CD4-positive, alpha-beta memory T cell (primary cell): ENCODE measurements at regions not wholly inside any gene's neighbourhood (a gene's known extent, or its start where the extent isn't known, plus 50 kb on each side); places are given as distances from the start of the nearest gene placed in this dataset.

Source experiments
- CTCF ChIA-PET: fragments of 350-600 bp; sonication (Branson Sonifier 250); formaldehyde crosslinking; loops from one replicate; lab custom pipeline; 2021; ENCODE audit warnings: inconsistent platforms; ENCODE audit not compliant: partially characterized antibody; lab: Charles Lee
- POLR2A ChIA-PET: fragments of 350-600 bp; sonication (Branson Sonifier 250); formaldehyde crosslinking; loops from one replicate; lab custom pipeline; 2021; ENCODE audit not compliant: partially characterized antibody; lab: Charles Lee
- DNase-seq, 5 donors: peaks; one replicate each; pipeline versions ENCODE4 v3.0.0 to v3.0.0-alpha.2; 2020 to 2022; ENCODE audit warnings: mixed read lengths in 1 of 5
- H3K27ac ChIP-seq: one replicate; pipeline ENCODE4 v1.7.0; 2013; ENCODE audit warnings: low read depth, low read length
- H3K27me3 ChIP-seq: 2 replicates; pipeline ENCODE4 v1.7.0; 2013; ENCODE audit warnings: mild to moderate bottlenecking, low read length, moderate library complexity; ENCODE audit not compliant: insufficient read depth
- H3K36me3 ChIP-seq: 2 replicates; pipeline ENCODE4 v1.7.0; 2013; ENCODE audit warnings: mild to moderate bottlenecking, low read length, moderate library complexity; ENCODE audit not compliant: insufficient read depth
- H3K4me1 ChIP-seq: 2 replicates; pipeline ENCODE4 v1.7.0; 2013; ENCODE audit warnings: mild to moderate bottlenecking, low read length, moderate library complexity; ENCODE audit not compliant: insufficient read depth
- H3K4me3 ChIP-seq, 2 donors: one replicate each; pipeline ENCODE4 v1.7.0; 2013; ENCODE audit warnings: low read length in 2 of 2, mild to moderate bottlenecking in 1 of 2
- H3K9me3 ChIP-seq, 2 donors: one replicate each; pipeline ENCODE4 v1.7.0; 2013; ENCODE audit warnings: low read length in 2 of 2, control low read depth in 1 of 2; ENCODE audit not compliant: control insufficient read depth in 1 of 2
- H3K27ac Mint-ChIP-seq, 7 donors: one replicate each; pipeline ENCODE4 v1.8.0; 2020 to 2021; ENCODE audit warnings: mixed read lengths in 7 of 7, mild to moderate bottlenecking in 6 of 7, inconsistent platforms in 3 of 7, moderate library complexity in 3 of 7
- H3K27me3 Mint-ChIP-seq, 2 donors: one replicate each; pipeline ENCODE4 v1.8.0; 2020 to 2021; ENCODE audit warnings: mixed read lengths in 2 of 2
- H3K36me3 Mint-ChIP-seq, 2 donors: one replicate each; pipeline ENCODE4 v1.8.0; 2020 to 2021; ENCODE audit warnings: mixed read lengths in 2 of 2, inconsistent platforms in 1 of 2, mild to moderate bottlenecking in 1 of 2
- H3K4me1 Mint-ChIP-seq, 4 donors: one replicate each; pipeline ENCODE4 v1.8.0; 2020 to 2021; ENCODE audit warnings: mixed read lengths in 4 of 4, mild to moderate bottlenecking in 1 of 4
- H3K4me3 Mint-ChIP-seq, 8 donors: one replicate each; pipeline ENCODE4 v1.8.0; 2020 to 2021; ENCODE audit warnings: mixed read lengths in 8 of 8, mild to moderate bottlenecking in 7 of 8, moderate library complexity in 6 of 8, inconsistent platforms in 3 of 8
- H3K9me3 Mint-ChIP-seq, 8 donors: one replicate each; pipeline ENCODE4 v1.8.0; 2020 to 2021; ENCODE audit warnings: mixed read lengths in 8 of 8, mild to moderate bottlenecking in 5 of 8, inconsistent platforms in 3 of 8, moderate library complexity in 1 of 8
- intact Hi-C: fragments of 100-400 bp; cut with micrococcal nuclease; formaldehyde crosslinking; loops from one replicate; pipeline ENCODE4 v1.15.1; 2023

- Histone ChIP-seq H3K36me3 (no peaks in the 10 kb centered on the region), H3K4me1 (peaks cover 2% of the 10 kb centered on the region), H3K27ac (no peak overlapping the region), H3K4me3 (no peak overlapping the region), H3K27me3 (no peaks in the 10 kb centered on the region), H3K9me3 (no peaks in the 10 kb centered on the region)
- Mint-ChIP-seq H3K4me1 (peaks cover 0 to 8% (median 5%) of the 10 kb centered on the region in 4 donors), H3K9me3 (peaks cover 0 to 4% (median 0%) of the 10 kb centered on the region in 8 donors), H3K27me3 (peaks cover 0 to 3% of the 10 kb centered on the region in 2 donors), H3K36me3 (no peaks in the 10 kb centered on the region), H3K4me3 (no peak overlapping the region), H3K27ac (no peak overlapping the region)
- intact Hi-C loops = no loop called here
- no peak for DNase-seq
- ChIA-PET CTCF (no interaction called here), POLR2A (no interaction called here)
These were observed 300.7 kb downstream of the SIPA1L2 start for GRCh38 chr1:232329103-232329813.

DNA sequence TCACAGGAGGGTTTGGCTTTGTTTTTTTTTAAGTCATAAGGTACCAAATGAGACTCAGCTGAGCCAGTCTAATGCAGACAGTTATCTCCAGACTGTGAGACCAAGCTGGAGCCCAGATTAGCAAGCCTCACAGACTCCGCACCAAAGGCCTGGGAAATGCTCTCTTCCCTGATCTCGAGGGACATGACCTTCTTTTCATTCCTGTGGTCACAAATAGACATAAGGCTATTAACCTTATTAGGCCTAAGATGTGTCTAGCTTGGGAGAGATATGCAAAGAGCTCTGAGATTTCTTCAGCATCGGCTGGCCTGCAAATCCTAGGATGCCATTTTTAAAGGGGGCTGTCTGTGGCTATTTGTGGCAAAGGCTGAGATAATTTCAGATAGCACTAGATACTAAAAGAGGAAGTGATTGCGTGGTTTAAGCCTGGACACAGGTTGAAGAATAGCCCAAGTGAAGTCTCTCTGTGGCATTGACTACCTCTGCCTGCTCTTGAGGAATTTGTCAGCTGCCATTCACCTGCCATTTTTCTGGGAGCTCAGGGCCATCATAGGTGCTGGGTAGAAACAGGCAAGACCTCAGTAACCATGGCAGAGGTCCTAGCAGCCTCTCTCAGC lies 301.3 kb downstream of the SIPA1L2 start:
- ChIA-PET POLR2A (no interaction called here), CTCF (interaction anchor here (0.9 kb wide), 1 partner anchor 299 kb away, joined by 3 read pairs; no protein-coding TSS in a partner anchor)
- Histone ChIP-seq H3K36me3 (no peaks in the 10 kb centered on the region), H3K4me1 (no peaks in the 10 kb centered on the region), H3K27ac (no peak overlapping the region), H3K27me3 (no peaks in the 10 kb centered on the region), H3K4me3 (no peak overlapping the region), H3K9me3 (no peaks in the 10 kb centered on the region)
- intact Hi-C loops = no loop called here
- Mint-ChIP-seq H3K9me3 (peaks cover 0 to 4% (median 0%) of the 10 kb centered on the region in 8 donors), H3K4me3 (no peak overlapping the region), H3K36me3 (no peaks in the 10 kb centered on the region), H3K27me3 (peaks cover 0 to 4% of the 10 kb centered on the region in 2 donors), H3K4me1 (peaks cover 0 to 1% (median 0%) of the 10 kb centered on the region in 4 donors), H3K27ac (no peak overlapping the region)
- DNase-seq = no peak

GRCh38 chr1:232327899-232328298 lies 302.0 kb downstream of the SIPA1L2 start:
- DNase-seq = no peak
- Histone ChIP-seq H3K4me1 (no peaks in the 10 kb centered on the region), H3K9me3 (no peaks in the 10 kb centered on the region), H3K36me3 (no peaks in the 10 kb centered on the region), H3K27me3 (no peaks in the 10 kb centered on the region), H3K4me3 (no peak overlapping the region), H3K27ac (no peak overlapping the region)
- Mint-ChIP-seq H3K9me3 (peaks cover 0 to 4% (median 0%) of the 10 kb centered on the region in 8 donors), H3K27ac (no peak overlapping the region), H3K36me3 (no peaks in the 10 kb centered on the region), H3K4me1 (no peaks in the 10 kb centered on the region), H3K27me3 (peaks cover 0 to 4% of the 10 kb centered on the region in 2 donors), H3K4me3 (no peak overlapping the region)
- POLR2A ChIA-PET = no interaction called here
- intact Hi-C loops = no loop called here
- CTCF ChIA-PET = interaction anchor here (0.9 kb wide), 1 partner anchor 300 kb away, joined by 3 read pairs; no protein-coding TSS in a partner anchor

DNA sequence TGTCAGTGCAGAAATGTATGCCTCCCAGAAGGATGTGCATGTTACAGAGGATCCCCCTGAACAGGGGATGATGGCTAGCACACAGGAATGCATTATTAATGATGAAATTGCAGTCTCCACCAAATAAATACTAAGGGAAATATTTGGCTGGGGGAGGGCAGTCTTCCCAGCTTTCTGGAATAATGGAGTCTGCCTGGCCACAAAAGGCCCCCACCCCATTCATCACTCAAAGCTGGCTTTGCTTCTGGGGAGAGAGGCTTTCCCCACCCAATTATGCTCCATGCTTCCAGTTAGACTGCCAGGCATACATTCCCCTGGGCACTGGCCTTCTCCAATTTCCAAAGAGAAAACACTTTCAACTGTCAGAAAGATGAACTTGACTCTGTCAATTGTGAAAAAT lies 302.7 kb downstream of the SIPA1L2 start:
- Histone ChIP-seq H3K36me3 (no peaks in the 10 kb centered on the region), H3K4me1 (no peaks in the 10 kb centered on the region), H3K9me3 (no peaks in the 10 kb centered on the region), H3K27ac (no peak overlapping the region), H3K4me3 (no peak overlapping the region), H3K27me3 (no peaks in the 10 kb centered on the region)
- H3K9me3 Mint-ChIP-seq = peaks cover 0 to 4% (median 0%) of the 10 kb centered on the region in 8 donors
- peaks cover 0 to 4% of the 10 kb centered on the region in 2 donors for H3K27me3 Mint-ChIP-seq
- no peak overlapping the region for H3K4me3 Mint-ChIP-seq
- ChIA-PET POLR2A (no interaction called here), CTCF (interaction anchor here (0.7 kb wide), 1 partner anchor 43 kb away, joined by 3 read pairs; no protein-coding TSS in a partner anchor)
- no peaks in the 10 kb centered on the region for H3K36me3 Mint-ChIP-seq
- no peak overlapping the region for H3K27ac Mint-ChIP-seq
- DNase-seq = no peak
- no peaks in the 10 kb centered on the region for H3K4me1 Mint-ChIP-seq
- intact Hi-C loops = no loop called here

GRCh38 chr1:232322162-232322734 lies 307.7 kb downstream of the SIPA1L2 start:
- H3K27ac ChIP-seq = no peak overlapping the region
- Mint-ChIP-seq H3K4me1 (peaks cover 0 to 3% (median 0%) of the 10 kb centered on the region in 4 donors), H3K36me3 (no peaks in the 10 kb centered on the region), H3K9me3 (peaks cover 0 to 6% (median 0%) of the 10 kb centered on the region in 8 donors), H3K4me3 (no peak overlapping the region), H3K27ac (no peak overlapping the region), H3K27me3 (peaks cover 0 to 4% of the 10 kb centered on the region in 2 donors)
- no peak overlapping the region for H3K4me3 ChIP-seq
- no peaks in the 10 kb centered on the region for H3K36me3 ChIP-seq
- intact Hi-C loops = no loop called here
- no peaks in the 10 kb centered on the region for H3K27me3 ChIP-seq
- ChIA-PET POLR2A (no interaction called here), CTCF (no interaction called here)
- H3K9me3 ChIP-seq = no peaks in the 10 kb centered on the region
- no peak for DNase-seq
- no peaks in the 10 kb centered on the region for H3K4me1 ChIP-seq

DNA sequence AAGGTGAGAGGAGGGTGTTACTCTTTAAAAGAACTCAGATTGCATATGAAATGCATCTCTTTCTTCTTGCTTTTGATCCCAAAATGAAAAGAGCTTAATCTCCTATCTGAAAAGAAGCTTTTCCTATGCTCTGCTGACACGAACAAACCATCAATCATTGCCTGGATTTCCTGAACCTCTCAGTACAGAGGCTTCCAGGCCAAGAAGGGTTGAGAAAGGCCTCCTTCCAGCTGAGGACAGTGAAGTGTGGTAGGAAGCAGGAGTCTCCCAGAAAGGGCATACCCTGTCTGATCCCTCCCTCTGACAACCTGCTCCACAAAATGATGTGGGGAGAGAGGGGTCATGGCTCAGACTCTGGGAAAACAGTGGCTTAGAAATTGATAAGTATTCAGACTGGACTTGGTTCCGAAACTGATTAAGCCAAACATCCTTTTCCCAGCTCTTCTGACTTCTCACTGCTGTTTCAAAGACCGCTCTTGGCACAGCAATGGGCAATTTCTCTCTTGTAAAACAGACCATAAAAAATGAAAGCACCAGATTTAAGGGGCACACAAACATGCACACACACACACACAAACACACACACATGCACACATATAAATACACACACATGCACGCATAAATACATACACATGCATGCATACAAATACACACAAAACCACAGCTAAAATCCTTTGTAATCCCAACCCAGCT lies 310.3 kb downstream of the SIPA1L2 start:
- no peak overlapping the region for H3K27ac ChIP-seq
- CTCF ChIA-PET = interaction anchor here (0.7 to 1.6 kb wide), 3 partner anchors 11 to 16 kb away, joined by 3 to 5 read pairs (median 3); no protein-coding TSS in a partner anchor
- H3K4me1 ChIP-seq = no peaks in the 10 kb centered on the region
- intact Hi-C loops = no loop called here
- Mint-ChIP-seq H3K36me3 (no peaks in the 10 kb centered on the region), H3K27me3 (peaks cover 0 to 4% of the 10 kb centered on the region in 2 donors), H3K27ac (no peak overlapping the region), H3K4me3 (no peak overlapping the region), H3K4me1 (peaks cover 0 to 3% (median 0%) of the 10 kb centered on the region in 4 donors), H3K9me3 (peaks cover 0 to 6% (median 0%) of the 10 kb centered on the region in 8 donors)
- H3K36me3 ChIP-seq = no peaks in the 10 kb centered on the region
- H3K27me3 ChIP-seq = no peaks in the 10 kb centered on the region
- POLR2A ChIA-PET = no interaction called here
- no peaks in the 10 kb centered on the region for H3K9me3 ChIP-seq
- no peak overlapping the region for H3K4me3 ChIP-seq
- DNase-seq = no peak

DNA sequence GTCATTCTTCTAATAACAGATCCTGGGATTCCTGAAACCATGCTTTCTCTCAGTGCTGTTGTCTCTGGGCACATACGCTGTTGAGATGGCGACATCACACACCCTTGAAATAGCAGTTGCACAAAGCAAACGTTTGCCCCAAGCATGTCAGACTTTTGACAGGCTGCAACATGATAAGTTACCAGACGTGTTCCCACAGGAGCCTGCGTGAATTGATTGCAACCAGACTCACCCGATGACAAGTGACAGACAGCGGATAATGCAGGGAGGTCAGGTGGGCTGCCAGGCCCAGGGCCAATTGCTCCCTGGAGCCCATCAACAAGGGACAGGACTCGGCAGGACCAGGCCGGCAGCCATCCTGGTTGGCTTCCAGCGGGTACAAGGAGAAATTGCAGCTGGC lies 310.9 kb downstream of the SIPA1L2 start:
- no peak overlapping the region for H3K27ac ChIP-seq
- no peak overlapping the region for H3K4me3 Mint-ChIP-seq
- H3K27ac Mint-ChIP-seq = no peak overlapping the region
- no peaks in the 10 kb centered on the region for H3K36me3 ChIP-seq
- H3K27me3 ChIP-seq = no peaks in the 10 kb centered on the region
- peaks cover 0 to 3% (median 0%) of the 10 kb centered on the region in 4 donors for H3K4me1 Mint-ChIP-seq
- peaks cover 0 to 6% (median 0%) of the 10 kb centered on the region in 8 donors for H3K9me3 Mint-ChIP-seq
- H3K4me3 ChIP-seq = no peak overlapping the region
- no peaks in the 10 kb centered on the region for H3K9me3 ChIP-seq
- H3K36me3 Mint-ChIP-seq = no peaks in the 10 kb centered on the region
- H3K4me1 ChIP-seq = no peaks in the 10 kb centered on the region
- no peak for DNase-seq
- POLR2A ChIA-PET = no interaction called here
- CTCF ChIA-PET = interaction anchor here (0.7 to 1.6 kb wide), 2 partner anchors 10 to 16 kb away, joined by 3 to 5 read pairs; no protein-coding TSS in a partner anchor
- H3K27me3 Mint-ChIP-seq = peaks cover 0 to 3% of the 10 kb centered on the region in 2 donors
- intact Hi-C loops = no loop called here
